ENCODE measurements at regions not wholly inside any gene's neighbourhood (a gene's known extent, or its start where the extent isn't known, plus 50 kb on each side); places are given as distances from the start of the nearest gene placed in this dataset.
"Not testable (repeated sequence)": the region's sequence is repeated elsewhere in the genome, so short reads cannot be mapped to it uniquely, and the experiment has no call there.

DNA sequence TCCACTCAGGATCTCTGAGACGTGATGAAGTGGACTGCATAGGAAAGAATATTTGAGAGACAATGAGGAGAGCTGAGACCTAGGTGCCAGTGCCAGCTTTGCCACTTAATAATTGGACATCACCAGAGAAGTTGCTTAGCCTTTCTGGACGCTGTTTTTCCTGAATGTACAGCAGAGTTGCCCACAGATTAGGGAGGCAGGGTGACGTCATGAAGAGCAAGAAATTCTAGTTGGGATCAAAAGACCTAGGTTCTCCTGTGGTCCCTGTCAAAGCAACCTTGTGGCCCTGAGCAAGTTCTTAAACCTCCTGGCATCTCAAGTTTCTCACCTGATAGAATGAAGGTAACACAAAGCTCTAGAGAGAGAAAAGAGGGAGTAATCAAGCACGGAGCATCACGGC is 174.6 kb upstream of the TENM4 start:
- TF ChIP-seq, protein P1, sequence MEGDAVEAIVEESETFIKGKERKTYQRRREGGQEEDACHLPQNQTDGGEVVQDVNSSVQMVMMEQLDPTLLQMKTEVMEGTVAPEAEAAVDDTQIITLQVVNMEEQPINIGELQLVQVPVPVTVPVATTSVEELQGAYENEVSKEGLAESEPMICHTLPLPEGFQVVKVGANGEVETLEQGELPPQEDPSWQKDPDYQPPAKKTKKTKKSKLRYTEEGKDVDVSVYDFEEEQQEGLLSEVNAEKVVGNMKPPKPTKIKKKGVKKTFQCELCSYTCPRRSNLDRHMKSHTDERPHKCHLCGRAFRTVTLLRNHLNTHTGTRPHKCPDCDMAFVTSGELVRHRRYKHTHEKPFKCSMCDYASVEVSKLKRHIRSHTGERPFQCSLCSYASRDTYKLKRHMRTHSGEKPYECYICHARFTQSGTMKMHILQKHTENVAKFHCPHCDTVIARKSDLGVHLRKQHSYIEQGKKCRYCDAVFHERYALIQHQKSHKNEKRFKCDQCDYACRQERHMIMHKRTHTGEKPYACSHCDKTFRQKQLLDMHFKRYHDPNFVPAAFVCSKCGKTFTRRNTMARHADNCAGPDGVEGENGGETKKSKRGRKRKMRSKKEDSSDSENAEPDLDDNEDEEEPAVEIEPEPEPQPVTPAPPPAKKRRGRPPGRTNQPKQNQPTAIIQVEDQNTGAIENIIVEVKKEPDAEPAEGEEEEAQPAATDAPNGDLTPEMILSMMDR (IDR thresholded peaks at IDR 0.05; ENCODE audit: low read depth, low read length) = no peak
- DNase-seq (ENCODE audit: extremely low read depth, low read depth) = no peak

DNA sequence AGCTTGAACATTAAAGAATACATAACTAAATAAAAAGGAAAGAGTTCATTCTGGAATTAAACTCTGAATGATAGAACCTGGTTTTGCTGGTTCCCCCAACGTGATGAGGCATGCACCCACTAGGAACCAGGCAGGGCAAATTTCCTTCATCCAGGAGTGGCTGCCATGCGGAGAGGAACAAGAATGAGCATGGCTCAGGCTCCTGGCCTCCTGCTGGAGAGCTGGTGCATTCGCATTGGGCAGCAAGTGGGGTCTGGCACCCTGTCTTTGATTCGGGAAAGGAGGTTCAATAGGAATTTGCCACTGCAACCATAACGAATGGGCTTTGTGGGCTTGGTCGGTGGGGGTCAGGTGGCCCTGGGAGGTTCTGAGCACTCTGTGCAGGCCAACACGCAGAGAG is 169.8 kb upstream of the TENM4 start:
- TF ChIP-seq, protein P1 (IDR thresholded peaks at IDR 0.05; ENCODE audit: low read depth, low read length) = no peak
- DNase-seq (ENCODE audit: extremely low read depth, low read depth) = no peak

- TF ChIP-seq, protein P1 (IDR thresholded peaks at IDR 0.05; ENCODE audit: low read depth, low read length) = no peak
- DNase-seq (ENCODE audit: extremely low read depth, low read depth) = no peak
Measured at GRCh38 chr11:79610139-79610538, 169.3 kb upstream of the TENM4 start.

DNA sequence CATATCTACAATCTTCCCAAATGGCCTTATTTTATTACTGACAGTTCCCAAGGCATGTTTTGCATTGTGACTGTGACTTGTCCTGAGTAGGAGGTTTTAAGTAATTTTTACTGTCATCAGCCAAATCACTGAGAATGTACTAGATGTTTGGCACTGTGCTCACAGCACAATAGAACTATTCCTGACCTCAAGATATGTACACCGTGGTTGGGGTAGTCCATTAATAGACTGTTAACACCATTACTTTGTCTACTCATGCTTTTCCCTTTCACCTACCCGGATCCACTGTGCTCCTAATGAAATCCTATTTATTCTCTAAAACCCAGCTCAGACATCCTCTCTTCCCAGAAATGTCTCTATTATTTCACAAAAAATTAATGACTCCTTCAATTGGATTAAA is 168.7 kb upstream of the TENM4 start:
- TF ChIP-seq, protein P1 (IDR thresholded peaks at IDR 0.05; ENCODE audit: low read depth, low read length) = no peak
- no peak for DNase-seq (ENCODE audit: extremely low read depth, low read depth)

- not testable (repeated sequence) for DNase-seq (ENCODE audit: extremely low read depth, low read depth)
Measured at GRCh38 chr11:79606461-79606860, 165.6 kb upstream of the TENM4 start.

GRCh38 chr11:79600711-79601110 is 159.9 kb upstream of the TENM4 start:
- TF ChIP-seq, protein P1 (IDR thresholded peaks at IDR 0.05; ENCODE audit: low read depth, low read length) = no peak
- no peak for DNase-seq (ENCODE audit: extremely low read depth, low read depth)

GRCh38 chr11:79594834-79595233 is 154.0 kb upstream of the TENM4 start:
- TF ChIP-seq, protein P1 (IDR thresholded peaks at IDR 0.05; ENCODE audit: low read depth, low read length) = no peak
- DNase-seq (ENCODE audit: extremely low read depth, low read depth) = no peak

DNA sequence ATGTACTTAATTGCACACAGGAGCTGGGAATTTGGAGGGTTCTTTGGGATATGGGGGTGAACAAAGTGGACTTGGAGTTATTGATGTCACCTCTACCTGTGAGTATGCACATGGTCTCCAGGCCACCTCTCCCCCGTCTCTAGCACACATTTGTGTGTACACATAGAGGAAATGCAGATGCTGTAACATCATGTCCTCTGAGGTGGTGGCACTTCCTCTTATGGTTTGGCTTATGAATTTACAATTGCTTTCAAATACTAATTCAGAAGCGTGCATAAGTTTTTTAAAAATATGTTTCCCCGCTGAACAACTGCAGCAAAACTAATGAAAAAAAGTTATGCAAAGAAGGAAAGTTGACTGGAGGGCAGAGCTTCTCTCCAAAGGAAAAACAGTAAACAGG is 152.0 kb upstream of the TENM4 start:
- TF ChIP-seq, protein P1 (IDR thresholded peaks at IDR 0.05; ENCODE audit: low read depth, low read length) = no peak
- DNase-seq (ENCODE audit: extremely low read depth, low read depth) = no peak

Measured in AG09319 (cell line).